Parathyroid adenoma (tissue), 2 donors: ENCODE measurements at regions not wholly inside any gene's neighbourhood (a gene's known extent, or its start where the extent isn't known, plus 50 kb on each side); places are given as distances from the start of the nearest gene placed in this dataset.
A peak's percentile ranks its signal among the peaks of the same experiment; 100 is the strongest.

Experiments used
- H2AFZ ChIP-seq: fragments of 300-600 bp; sonication (generic); one replicate; pipeline ENCODE4 v1.7.0; 2017; ENCODE audit warnings: antibody characterized with exemption, mild to moderate bottlenecking
- H3K27ac ChIP-seq: fragments of 300-600 bp; sonication (generic); one replicate; pipeline ENCODE4 v1.7.0; 2017
- H3K27me3 ChIP-seq: fragments of 300-600 bp; sonication (generic); one replicate; pipeline ENCODE4 v1.7.0; 2017; ENCODE audit warnings: low read length; ENCODE audit not compliant: control insufficient read depth, insufficient read depth
- H3K36me3 ChIP-seq: fragments of 300-600 bp; sonication (generic); one replicate; pipeline ENCODE4 v1.7.0; 2017; ENCODE audit warnings: low read length; ENCODE audit not compliant: control insufficient read depth, insufficient read depth
- H3K4me1 ChIP-seq: fragments of 300-600 bp; sonication (generic); one replicate; pipeline ENCODE4 v1.7.0; 2017; ENCODE audit warnings: control low read depth
- H3K4me2 ChIP-seq: fragments of 300-600 bp; sonication (generic); one replicate; pipeline ENCODE4 v1.7.0; 2017; ENCODE audit warnings: low read length
- H3K4me3 ChIP-seq: fragments of 300-600 bp; sonication (generic); one replicate; pipeline ENCODE4 v1.7.0; 2017; ENCODE audit warnings: low read depth, low read length
- H3K79me2 ChIP-seq: fragments of 300-600 bp; sonication (generic); one replicate; pipeline ENCODE4 v1.7.0; 2017; ENCODE audit warnings: control low read depth
- H3K9ac ChIP-seq: fragments of 300-600 bp; sonication (generic); one replicate; pipeline ENCODE4 v1.7.0; 2017; ENCODE audit warnings: mild to moderate bottlenecking
- H3K9me3 ChIP-seq: fragments of 300-600 bp; sonication (generic); one replicate; pipeline ENCODE4 v1.7.0; 2017; ENCODE audit warnings: low read length; ENCODE audit not compliant: control insufficient read depth
- CTCF ChIP-seq: fragments of 300-600 bp; sonication (generic); IDR thresholded peaks from one replicate; pipeline ENCODE4 v1.7.0; 2017; ENCODE audit warnings: antibody characterized with exemption, mild to moderate bottlenecking
- donor health status: primary hyperparathyroidism.

GRCh38 chrX:16440446-16440845 is 209.5 kb upstream of the S100G start:
- TF ChIP-seq CTCF: no peak
- no peak overlapping the region for H3K27ac ChIP-seq
- H3K9ac ChIP-seq: no peak overlapping the region
- no peaks in the 10 kb centered on the region for H3K36me3 ChIP-seq
- no peaks in the 10 kb centered on the region for H3K9me3 ChIP-seq
- H3K4me1 ChIP-seq: no peaks in the 10 kb centered on the region
- H2AFZ ChIP-seq: no peak overlapping the region
- no peaks in the 10 kb centered on the region for H3K79me2 ChIP-seq
- H3K27me3 ChIP-seq: no peaks in the 10 kb centered on the region
- H3K4me2 ChIP-seq: no peak overlapping the region
- no peak overlapping the region for H3K4me3 ChIP-seq

GRCh38 chrX:16444353-16444752 is 205.6 kb upstream of the S100G start:
- H3K27me3 ChIP-seq: no peaks in the 10 kb centered on the region
- no peaks in the 10 kb centered on the region for H3K36me3 ChIP-seq
- no peaks in the 10 kb centered on the region for H3K4me1 ChIP-seq

GRCh38 chrX:16445166-16445752 is 204.7 kb upstream of the S100G start:
- Histone ChIP-seq H3K36me3 (no peaks in the 10 kb centered on the region), H3K9me3 (no peaks in the 10 kb centered on the region), H3K4me2 (no peak overlapping the region), H2AFZ (no peak overlapping the region), H3K27ac (no peak overlapping the region), H3K79me2 (no peaks in the 10 kb centered on the region), H3K4me3 (no peak overlapping the region), H3K9ac (no peak overlapping the region), H3K27me3 (no peaks in the 10 kb centered on the region), H3K4me1 (no peaks in the 10 kb centered on the region)
- TF ChIP-seq CTCF: peak; percentile 29

More at GRCh38 chrX:16444353-16444752, 205.6 kb upstream of the S100G start:
- Histone ChIP-seq H3K79me2 (no peaks in the 10 kb centered on the region), H3K4me2 (no peak overlapping the region), H3K9ac (no peak overlapping the region), H3K9me3 (no peaks in the 10 kb centered on the region), H3K4me3 (no peak overlapping the region), H2AFZ (peak overlapping the region; percentile 42), H3K27ac (no peak overlapping the region)
- TF ChIP-seq CTCF: no peak

GRCh38 chrX:16451334-16451733 is 198.6 kb upstream of the S100G start:
- no peaks in the 10 kb centered on the region for H3K79me2 ChIP-seq
- no peaks in the 10 kb centered on the region for H3K4me1 ChIP-seq
- H3K4me2 ChIP-seq: no peak overlapping the region
- H3K4me3 ChIP-seq: no peak overlapping the region
- no peak overlapping the region for H3K9ac ChIP-seq
- no peak overlapping the region for H2AFZ ChIP-seq
- TF ChIP-seq CTCF: no peak
- no peaks in the 10 kb centered on the region for H3K36me3 ChIP-seq
- no peak overlapping the region for H3K27ac ChIP-seq
- H3K9me3 ChIP-seq: no peaks in the 10 kb centered on the region
- H3K27me3 ChIP-seq: no peaks in the 10 kb centered on the region

- Histone ChIP-seq H3K4me1 (no peaks in the 10 kb centered on the region), H3K4me3 (no peak overlapping the region), H3K27ac (no peak overlapping the region), H3K36me3 (no peaks in the 10 kb centered on the region), H3K27me3 (no peaks in the 10 kb centered on the region), H3K9ac (no peak overlapping the region), H3K9me3 (no peaks in the 10 kb centered on the region), H2AFZ (no peak overlapping the region), H3K4me2 (no peak overlapping the region), H3K79me2 (no peaks in the 10 kb centered on the region)
- TF ChIP-seq CTCF: no peak
These were observed 195.0 kb upstream of the S100G start for GRCh38 chrX:16454926-16455325.
